GM12878 (cell line): ENCODE measurements at regions not wholly inside any gene's neighbourhood (a gene's known extent, or its start where the extent isn't known, plus 50 kb on each side); places are given as distances from the start of the nearest gene placed in this dataset.

Experiments used
- ATF7 ChIP-seq: fragments of 450-650 bp; IDR thresholded peaks from 2 replicates; pipeline ENCODE4 v1.6.1; 2016; ENCODE audit warnings: low read depth, mild to moderate bottlenecking
- CREM ChIP-seq: IDR thresholded peaks from 2 replicates; pipeline ENCODE4 v1.6.1; 2014; ENCODE audit warnings: antibody characterized with exemption, low read depth
- DPF2 ChIP-seq: fragments of 450-650 bp; IDR thresholded peaks from 2 replicates; pipeline ENCODE4 v1.6.1; 2017; ENCODE audit warnings: mild to moderate bottlenecking
- FOS ChIP-seq: IDR thresholded peaks from 3 replicates; pipeline ENCODE4 v1.6.1; 2011; ENCODE audit warnings: borderline replicate concordance; ENCODE audit not compliant: insufficient read length; ENCODE audit errors: extremely low read depth
- MXI1 ChIP-seq: fragments of 150-350 bp; IDR thresholded peaks from 2 replicates; pipeline ENCODE4 v1.6.1; 2011; ENCODE audit warnings: low read depth, mild to moderate bottlenecking, inconsistent platforms, low read length, improper control_type of control experiment
- RBBP5 ChIP-seq: fragments of 200-600 bp; sonication (generic); conservative IDR thresholded peaks from 2 replicates; pipeline ENCODE4 v1.6.1; 2016
- SMARCA5 ChIP-seq: fragments of 450-650 bp; IDR thresholded peaks from 2 replicates; pipeline ENCODE4 v1.6.1; 2017; ENCODE audit warnings: mild to moderate bottlenecking
- SPI1 ChIP-seq: IDR thresholded peaks from 2 replicates; pipeline ENCODE4 v1.6.1; 2011; ENCODE audit warnings: low read depth, mild to moderate bottlenecking, low read length, moderate library complexity, borderline replicate concordance; ENCODE audit not compliant: insufficient read depth
- ZNF217 ChIP-seq: fragments of 450-650 bp; IDR thresholded peaks from 2 replicates; pipeline ENCODE4 v1.6.1; 2017; ENCODE audit warnings: antibody characterized with exemption, mild to moderate bottlenecking
- ZNF384 ChIP-seq: IDR thresholded peaks from 2 replicates; pipeline ENCODE4 v1.6.1; 2012; ENCODE audit warnings: low read depth, mild to moderate bottlenecking, low read length, improper control_type of control experiment, borderline replicate concordance
- TF ChIP-seq, protein P1 (sequence below): fragments of 450-650 bp; formaldehyde crosslinking; IDR thresholded peaks from 2 replicates; pipeline ENCODE4 v1.4.0; 2020; ENCODE audit warnings: mild to moderate bottlenecking, moderate library complexity
- TF ChIP-seq, protein P2 (sequence below): IDR thresholded peaks from 2 replicates; pipeline ENCODE4 v1.6.1; 2012; ENCODE audit warnings: improper control_type of control experiment, low read depth, low read length; ENCODE audit not compliant: insufficient replicate concordance

DNA sequence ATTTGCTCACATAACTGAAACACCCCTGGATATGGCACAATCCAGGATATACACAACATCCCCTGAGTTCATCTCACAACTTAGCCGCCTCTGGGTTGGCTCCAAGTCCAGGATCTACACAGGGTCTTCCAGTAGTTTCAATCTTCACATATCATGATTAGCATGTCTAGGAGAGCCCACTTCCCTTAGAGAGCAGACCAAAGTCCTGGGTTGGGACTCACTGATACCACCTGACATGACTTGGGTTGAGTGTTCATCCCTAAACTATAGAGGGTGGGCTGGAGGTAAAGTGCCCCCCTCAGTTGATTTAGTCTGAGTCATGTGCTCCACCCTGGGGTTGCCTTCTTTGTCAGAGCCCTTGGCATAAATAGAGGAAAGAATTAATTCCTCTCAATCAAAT, 493.6 kb upstream of the PPP2R3A start (continued):
- TF ChIP-seq, protein P1, sequence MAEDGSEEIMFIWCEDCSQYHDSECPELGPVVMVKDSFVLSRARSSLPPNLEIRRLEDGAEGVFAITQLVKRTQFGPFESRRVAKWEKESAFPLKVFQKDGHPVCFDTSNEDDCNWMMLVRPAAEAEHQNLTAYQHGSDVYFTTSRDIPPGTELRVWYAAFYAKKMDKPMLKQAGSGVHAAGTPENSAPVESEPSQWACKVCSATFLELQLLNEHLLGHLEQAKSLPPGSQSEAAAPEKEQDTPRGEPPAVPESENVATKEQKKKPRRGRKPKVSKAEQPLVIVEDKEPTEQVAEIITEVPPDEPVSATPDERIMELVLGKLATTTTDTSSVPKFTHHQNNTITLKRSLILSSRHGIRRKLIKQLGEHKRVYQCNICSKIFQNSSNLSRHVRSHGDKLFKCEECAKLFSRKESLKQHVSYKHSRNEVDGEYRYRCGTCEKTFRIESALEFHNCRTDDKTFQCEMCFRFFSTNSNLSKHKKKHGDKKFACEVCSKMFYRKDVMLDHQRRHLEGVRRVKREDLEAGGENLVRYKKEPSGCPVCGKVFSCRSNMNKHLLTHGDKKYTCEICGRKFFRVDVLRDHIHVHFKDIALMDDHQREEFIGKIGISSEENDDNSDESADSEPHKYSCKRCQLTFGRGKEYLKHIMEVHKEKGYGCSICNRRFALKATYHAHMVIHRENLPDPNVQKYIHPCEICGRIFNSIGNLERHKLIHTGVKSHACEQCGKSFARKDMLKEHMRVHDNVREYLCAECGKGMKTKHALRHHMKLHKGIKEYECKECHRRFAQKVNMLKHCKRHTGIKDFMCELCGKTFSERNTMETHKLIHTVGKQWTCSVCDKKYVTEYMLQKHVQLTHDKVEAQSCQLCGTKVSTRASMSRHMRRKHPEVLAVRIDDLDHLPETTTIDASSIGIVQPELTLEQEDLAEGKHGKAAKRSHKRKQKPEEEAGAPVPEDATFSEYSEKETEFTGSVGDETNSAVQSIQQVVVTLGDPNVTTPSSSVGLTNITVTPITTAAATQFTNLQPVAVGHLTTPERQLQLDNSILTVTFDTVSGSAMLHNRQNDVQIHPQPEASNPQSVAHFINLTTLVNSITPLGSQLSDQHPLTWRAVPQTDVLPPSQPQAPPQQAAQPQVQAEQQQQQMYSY (CRISPR knock-in tag), result no peak
- TF ChIP-seq DPF2 (no peak), ZNF384 (no peak), SPI1 (no peak), CREM (no peak), MXI1 (no peak), ATF7 (no peak), FOS (no peak), RBBP5 (no peak), ZNF217 (no peak), SMARCA5 (no peak)
- TF ChIP-seq, protein P2, sequence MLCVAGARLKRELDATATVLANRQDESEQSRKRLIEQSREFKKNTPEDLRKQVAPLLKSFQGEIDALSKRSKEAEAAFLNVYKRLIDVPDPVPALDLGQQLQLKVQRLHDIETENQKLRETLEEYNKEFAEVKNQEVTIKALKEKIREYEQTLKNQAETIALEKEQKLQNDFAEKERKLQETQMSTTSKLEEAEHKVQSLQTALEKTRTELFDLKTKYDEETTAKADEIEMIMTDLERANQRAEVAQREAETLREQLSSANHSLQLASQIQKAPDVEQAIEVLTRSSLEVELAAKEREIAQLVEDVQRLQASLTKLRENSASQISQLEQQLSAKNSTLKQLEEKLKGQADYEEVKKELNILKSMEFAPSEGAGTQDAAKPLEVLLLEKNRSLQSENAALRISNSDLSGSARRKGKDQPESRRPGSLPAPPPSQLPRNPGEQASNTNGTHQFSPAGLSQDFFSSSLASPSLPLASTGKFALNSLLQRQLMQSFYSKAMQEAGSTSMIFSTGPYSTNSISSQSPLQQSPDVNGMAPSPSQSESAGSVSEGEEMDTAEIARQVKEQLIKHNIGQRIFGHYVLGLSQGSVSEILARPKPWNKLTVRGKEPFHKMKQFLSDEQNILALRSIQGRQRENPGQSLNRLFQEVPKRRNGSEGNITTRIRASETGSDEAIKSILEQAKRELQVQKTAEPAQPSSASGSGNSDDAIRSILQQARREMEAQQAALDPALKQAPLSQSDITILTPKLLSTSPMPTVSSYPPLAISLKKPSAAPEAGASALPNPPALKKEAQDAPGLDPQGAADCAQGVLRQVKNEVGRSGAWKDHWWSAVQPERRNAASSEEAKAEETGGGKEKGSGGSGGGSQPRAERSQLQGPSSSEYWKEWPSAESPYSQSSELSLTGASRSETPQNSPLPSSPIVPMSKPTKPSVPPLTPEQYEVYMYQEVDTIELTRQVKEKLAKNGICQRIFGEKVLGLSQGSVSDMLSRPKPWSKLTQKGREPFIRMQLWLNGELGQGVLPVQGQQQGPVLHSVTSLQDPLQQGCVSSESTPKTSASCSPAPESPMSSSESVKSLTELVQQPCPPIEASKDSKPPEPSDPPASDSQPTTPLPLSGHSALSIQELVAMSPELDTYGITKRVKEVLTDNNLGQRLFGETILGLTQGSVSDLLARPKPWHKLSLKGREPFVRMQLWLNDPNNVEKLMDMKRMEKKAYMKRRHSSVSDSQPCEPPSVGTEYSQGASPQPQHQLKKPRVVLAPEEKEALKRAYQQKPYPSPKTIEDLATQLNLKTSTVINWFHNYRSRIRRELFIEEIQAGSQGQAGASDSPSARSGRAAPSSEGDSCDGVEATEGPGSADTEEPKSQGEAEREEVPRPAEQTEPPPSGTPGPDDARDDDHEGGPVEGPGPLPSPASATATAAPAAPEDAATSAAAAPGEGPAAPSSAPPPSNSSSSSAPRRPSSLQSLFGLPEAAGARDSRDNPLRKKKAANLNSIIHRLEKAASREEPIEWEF, result no peak
